ENCODE measurements at regions not wholly inside any gene's neighbourhood (a gene's known extent, or its start where the extent isn't known, plus 50 kb on each side); places are given as distances from the start of the nearest gene placed in this dataset.

GRCh38 chr5:136605638-136606037 is 240.3 kb upstream of the TRPC7 start:
- Mint-ChIP-seq H3K27ac (no peak overlapping the region), H3K4me1 (no peaks in the 10 kb centered on the region), H3K36me3 (no peaks in the 10 kb centered on the region), H3K9me3 (peaks cover 17 to 33% of the 10 kb centered on the region in 2 donors), H3K27me3 (ENCODE audit: low read depth in 2 of 2) (no peaks in the 10 kb centered on the region), H3K4me3 (no peak overlapping the region)
- Histone ChIP-seq H3K27ac (ENCODE audit: low read length) (no peak overlapping the region), H3K9me3 (ENCODE audit: control insufficient read depth, insufficient read depth, low read length) (peaks cover 8% of the 10 kb centered on the region), H3K4me1 (ENCODE audit: control insufficient read depth, insufficient read depth, low read length) (no peaks in the 10 kb centered on the region), H3K36me3 (ENCODE audit: control insufficient read depth, insufficient read depth, low read length) (no peaks in the 10 kb centered on the region), H3K4me3 (ENCODE audit: low read length) (no peak overlapping the region), H3K27me3 (ENCODE audit: control insufficient read depth, insufficient read depth, low read length) (no peaks in the 10 kb centered on the region)
- intact Hi-C loops (cut with micrococcal nuclease): no loop called here
- 78% methylated on average over 1 of the region's 1 CpG for WGBS (ENCODE audit: insufficient coverage)
- no peak for TF ChIP-seq CTCF (IDR thresholded peaks at IDR 0.05)
- no peak for ATAC-seq
- DNase-seq: no peak

GRCh38 chr5:136600306-136600705 is 235.0 kb upstream of the TRPC7 start:
- Histone ChIP-seq H3K27ac (ENCODE audit: low read length) (no peak overlapping the region), H3K36me3 (ENCODE audit: control insufficient read depth, insufficient read depth, low read length) (no peaks in the 10 kb centered on the region), H3K9me3 (ENCODE audit: control insufficient read depth, insufficient read depth, low read length) (peaks cover 8% of the 10 kb centered on the region), H3K4me1 (ENCODE audit: control insufficient read depth, insufficient read depth, low read length) (no peaks in the 10 kb centered on the region), H3K27me3 (ENCODE audit: control insufficient read depth, insufficient read depth, low read length) (no peaks in the 10 kb centered on the region), H3K4me3 (ENCODE audit: low read length) (no peak overlapping the region)
- no peak for TF ChIP-seq CTCF (IDR thresholded peaks at IDR 0.05)
- DNase-seq (no peak), ATAC-seq (no peak)
- no peaks in the 10 kb centered on the region for H3K4me1 Mint-ChIP-seq
- H3K27ac Mint-ChIP-seq: no peak overlapping the region
- no peak overlapping the region for H3K4me3 Mint-ChIP-seq
- H3K36me3 Mint-ChIP-seq: no peaks in the 10 kb centered on the region
- WGBS (ENCODE audit: insufficient coverage): 100% methylated on average over 1 of the region's 1 CpG
- intact Hi-C loops (cut with micrococcal nuclease): no loop called here
- H3K27me3 Mint-ChIP-seq (ENCODE audit: low read depth in 2 of 2): no peaks in the 10 kb centered on the region
- H3K9me3 Mint-ChIP-seq: peaks cover 19 to 33% of the 10 kb centered on the region in 2 donors

GRCh38 chr5:136598802-136599404 is 233.6 kb upstream of the TRPC7 start:
- TF ChIP-seq CTCF (IDR thresholded peaks at IDR 0.05): no peak
- no peak for ATAC-seq
- Histone ChIP-seq H3K27ac (ENCODE audit: low read length) (no peak overlapping the region), H3K36me3 (ENCODE audit: control insufficient read depth, insufficient read depth, low read length) (no peaks in the 10 kb centered on the region), H3K4me1 (ENCODE audit: control insufficient read depth, insufficient read depth, low read length) (no peaks in the 10 kb centered on the region), H3K27me3 (ENCODE audit: control insufficient read depth, insufficient read depth, low read length) (no peaks in the 10 kb centered on the region), H3K9me3 (ENCODE audit: control insufficient read depth, insufficient read depth, low read length) (peaks cover 8% of the 10 kb centered on the region), H3K4me3 (ENCODE audit: low read length) (no peak overlapping the region)
- WGBS (ENCODE audit: insufficient coverage): 70% methylated on average over 3 of the region's 3 CpGs
- Mint-ChIP-seq H3K27ac (no peak overlapping the region), H3K4me3 (no peak overlapping the region), H3K36me3 (no peaks in the 10 kb centered on the region), H3K4me1 (no peaks in the 10 kb centered on the region), H3K9me3 (peaks cover 17 to 26% of the 10 kb centered on the region in 2 donors), H3K27me3 (ENCODE audit: low read depth in 2 of 2) (no peaks in the 10 kb centered on the region)
- intact Hi-C loops (cut with micrococcal nuclease): no loop called here
- DNase-seq: no peak

GRCh38 chr5:136594416-136594815 is 229.1 kb upstream of the TRPC7 start:
- Mint-ChIP-seq H3K36me3 (no peaks in the 10 kb centered on the region), H3K4me3 (no peak overlapping the region), H3K27ac (no peak overlapping the region), H3K9me3 (peaks cover 8 to 16% of the 10 kb centered on the region in 2 donors), H3K4me1 (no peaks in the 10 kb centered on the region), H3K27me3 (ENCODE audit: low read depth in 2 of 2) (no peaks in the 10 kb centered on the region)
- ATAC-seq (no peak), DNase-seq (no peak)
- Histone ChIP-seq H3K4me1 (ENCODE audit: control insufficient read depth, insufficient read depth, low read length) (no peaks in the 10 kb centered on the region), H3K27me3 (ENCODE audit: control insufficient read depth, insufficient read depth, low read length) (no peaks in the 10 kb centered on the region), H3K9me3 (ENCODE audit: control insufficient read depth, insufficient read depth, low read length) (no peaks in the 10 kb centered on the region), H3K4me3 (ENCODE audit: low read length) (no peak overlapping the region), H3K36me3 (ENCODE audit: control insufficient read depth, insufficient read depth, low read length) (no peaks in the 10 kb centered on the region), H3K27ac (ENCODE audit: low read length) (no peak overlapping the region)
- WGBS (ENCODE audit: insufficient coverage): 66% methylated on average over 2 of the region's 2 CpGs
- intact Hi-C loops (cut with micrococcal nuclease): no loop called here
- TF ChIP-seq CTCF (IDR thresholded peaks at IDR 0.05): no peak

Measured in natural killer cell (primary cell).